ENCODE measurements at regions not wholly inside any gene's neighbourhood (a gene's known extent, or its start where the extent isn't known, plus 50 kb on each side); places are given as distances from the start of the nearest gene placed in this dataset.
A peak's percentile ranks its signal among the peaks of the same experiment; 100 is the strongest.

DNA sequence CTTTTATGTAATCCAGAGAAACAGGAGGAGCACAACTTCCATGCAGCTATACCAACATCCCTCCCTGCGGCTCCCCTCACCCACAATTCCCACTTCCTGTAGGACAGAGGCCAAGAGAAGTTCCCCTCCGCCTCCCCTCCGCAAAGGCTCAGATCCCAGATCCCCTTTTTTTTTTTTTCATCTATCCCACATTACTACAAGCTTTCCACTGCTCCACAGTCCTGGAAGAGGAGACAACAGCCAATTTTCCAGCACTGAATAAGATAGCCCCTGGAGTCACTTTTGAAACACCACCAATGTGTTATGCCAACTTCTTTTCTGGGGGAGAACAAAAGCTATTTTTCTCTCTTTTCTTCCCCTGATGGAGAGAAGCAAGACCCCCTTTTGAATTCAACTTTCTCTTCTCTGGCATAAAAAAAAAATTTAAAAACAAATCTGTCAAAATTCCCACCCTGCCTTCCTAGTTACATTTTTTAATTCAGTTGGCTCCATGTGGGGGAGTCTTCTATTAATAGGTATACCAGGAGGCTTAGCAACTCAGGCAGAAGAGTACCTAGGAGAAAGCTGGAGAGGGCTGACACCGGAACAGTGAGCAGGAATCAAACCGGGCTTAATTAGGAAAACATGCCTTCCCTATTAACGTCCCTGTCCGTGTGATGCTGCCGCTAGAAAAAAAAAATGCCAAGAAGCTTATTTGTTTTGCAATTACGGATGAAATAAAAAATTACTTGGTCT, 543.4 kb downstream of the BUD13 start:
- DNase-seq (ENCODE audit: low read depth in 2 of 3, low spot score in 2 of 3): no peak

- no peak for DNase-seq (ENCODE audit: low read depth in 2 of 3, low spot score in 2 of 3)
Measured at GRCh38 chr11:116226731-116227130, 546.1 kb downstream of the BUD13 start.

- no peak for DNase-seq (ENCODE audit: low read depth in 2 of 3, low spot score in 2 of 3)
Measured at GRCh38 chr11:116225784-116226585, 546.8 kb downstream of the BUD13 start.

GRCh38 chr11:116225236-116225635, 547.6 kb downstream of the BUD13 start:
- DNase-seq (ENCODE audit: low read depth in 2 of 3, low spot score in 2 of 3): no peak

DNA sequence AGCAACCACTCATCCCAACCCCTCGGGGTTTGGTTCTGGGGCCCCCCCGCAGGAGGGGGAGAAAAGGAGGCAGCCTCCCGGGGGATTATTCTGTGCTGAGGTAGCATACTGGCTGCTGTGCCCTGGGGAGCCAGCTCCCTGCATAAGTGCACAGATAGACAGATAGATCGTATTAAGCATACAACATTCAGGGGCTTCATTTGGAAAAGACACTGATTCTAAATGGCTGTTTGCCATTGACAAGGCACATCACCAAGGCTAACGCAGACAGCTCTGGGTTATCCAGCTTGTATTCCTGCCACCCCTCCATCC, 547.9 kb downstream of the BUD13 start:
- no peak for DNase-seq (ENCODE audit: low read depth in 2 of 3, low spot score in 2 of 3)

- peak in 1 of 3 experiments; percentile 28 for DNase-seq (ENCODE audit: low read depth in 2 of 3, low spot score in 2 of 3)
Measured at GRCh38 chr11:116224154-116224888, 548.5 kb downstream of the BUD13 start.

- DNase-seq (ENCODE audit: low read depth in 2 of 3, low spot score in 2 of 3): no peak
Measured at GRCh38 chr11:116221351-116221750, 551.4 kb downstream of the BUD13 start.

DNA sequence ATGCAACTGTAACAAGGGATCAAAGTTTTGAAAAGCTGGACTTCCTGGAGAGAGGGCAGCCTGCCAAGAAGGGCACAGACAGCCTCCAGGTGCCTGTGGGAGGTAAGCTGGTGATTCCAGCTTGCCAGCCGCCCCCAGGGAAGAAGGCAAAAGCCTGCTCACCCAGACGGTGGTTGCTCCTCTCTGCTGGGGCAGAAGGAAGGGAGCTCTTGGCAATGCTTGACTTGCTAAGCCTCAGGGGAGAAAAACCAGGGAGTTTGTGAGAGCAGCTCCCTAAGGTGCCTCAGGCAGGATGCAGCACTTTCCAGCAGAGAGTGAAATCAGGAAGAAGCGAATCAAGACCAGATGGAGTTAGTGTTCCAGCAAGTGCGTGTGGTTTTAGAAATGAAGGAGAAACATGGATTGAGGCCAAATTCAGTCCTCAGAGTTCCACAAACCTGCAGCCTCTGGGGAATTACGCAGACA, 553.6 kb downstream of the BUD13 start:
- DNase-seq (ENCODE audit: low read depth in 2 of 3, low spot score in 2 of 3): no peak

DNA sequence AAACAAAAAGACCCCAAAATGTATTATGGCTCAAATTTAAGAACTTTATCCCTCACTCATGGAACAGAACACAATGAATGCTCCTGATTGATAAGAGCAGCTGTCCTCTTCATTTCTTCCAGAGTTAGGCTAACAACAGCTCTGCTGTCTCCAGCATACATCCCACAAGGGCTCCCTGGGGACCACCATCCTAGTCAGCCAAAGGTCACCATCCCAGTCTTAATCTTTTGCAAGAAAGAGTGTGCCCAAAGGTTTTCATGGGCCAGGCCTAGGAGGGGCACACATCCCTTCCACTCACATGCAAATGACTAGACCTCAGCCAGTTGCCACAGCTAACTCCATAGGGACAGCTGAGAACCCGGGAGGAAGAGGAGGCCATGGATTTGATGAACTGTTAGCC, 555.3 kb downstream of the BUD13 start:
- DNase-seq (ENCODE audit: low read depth in 2 of 3, low spot score in 2 of 3): no peak

- no peak for DNase-seq (ENCODE audit: low read depth in 2 of 3, low spot score in 2 of 3)
Measured at GRCh38 chr11:116217006-116217405, 555.8 kb downstream of the BUD13 start.

DNA sequence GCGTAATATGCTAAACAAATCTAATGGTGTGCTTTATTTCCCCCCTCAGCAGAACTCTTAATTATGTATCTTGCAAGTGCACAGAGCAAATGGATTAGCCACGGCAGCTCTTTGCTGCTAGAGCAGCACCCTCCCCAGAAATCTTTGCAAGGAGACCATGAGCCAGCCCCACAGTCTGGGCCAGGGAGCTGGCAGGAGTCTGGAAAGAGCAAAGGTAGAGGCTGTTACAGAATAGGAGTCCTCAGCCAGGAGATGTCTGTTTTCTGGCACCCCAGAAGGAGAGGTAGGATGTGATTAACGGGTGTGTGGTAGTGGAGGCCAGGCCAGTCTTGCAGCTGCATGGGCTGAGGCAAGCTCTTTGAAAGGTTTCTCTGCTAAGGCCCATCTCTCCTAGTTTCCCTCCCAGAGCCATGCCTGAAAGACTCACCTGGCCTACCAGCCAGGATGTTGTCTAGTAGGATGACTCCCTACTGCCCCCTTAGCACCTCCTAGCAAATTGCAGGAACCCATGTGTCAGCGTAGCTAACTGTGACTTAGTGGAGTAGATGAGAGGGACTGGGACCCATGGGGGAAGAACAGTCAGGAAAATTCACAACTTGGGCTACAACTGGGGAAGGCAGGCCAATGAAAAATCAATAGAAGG, 557.2 kb downstream of the BUD13 start:
- DNase-seq (ENCODE audit: low read depth in 2 of 3, low spot score in 2 of 3): no peak

GRCh38 chr11:116211147-116211546, 561.6 kb downstream of the BUD13 start:
- DNase-seq (ENCODE audit: low read depth in 2 of 3, low spot score in 2 of 3): no peak

DNA sequence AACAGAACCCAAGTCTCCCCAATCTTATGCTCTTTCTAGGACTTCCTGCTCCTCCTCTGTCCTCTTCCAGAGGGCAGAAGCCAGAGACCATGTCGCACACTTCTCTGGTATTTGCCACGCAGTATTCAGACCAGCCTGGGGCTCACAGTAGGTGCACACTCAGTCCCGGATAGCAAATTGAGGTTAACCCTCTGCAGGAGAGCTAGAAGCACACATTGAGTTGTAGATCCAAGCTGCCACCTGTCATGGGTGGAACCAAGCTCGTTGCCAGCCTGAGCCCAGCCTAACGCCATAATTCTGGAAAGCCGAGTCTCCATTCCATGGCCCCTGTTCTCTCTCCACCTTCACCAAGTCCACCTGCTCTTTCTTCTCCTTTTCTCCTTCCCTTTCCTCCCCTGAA, 562.1 kb downstream of the BUD13 start:
- DNase-seq (ENCODE audit: low read depth in 2 of 3, low spot score in 2 of 3): no peak

DNA sequence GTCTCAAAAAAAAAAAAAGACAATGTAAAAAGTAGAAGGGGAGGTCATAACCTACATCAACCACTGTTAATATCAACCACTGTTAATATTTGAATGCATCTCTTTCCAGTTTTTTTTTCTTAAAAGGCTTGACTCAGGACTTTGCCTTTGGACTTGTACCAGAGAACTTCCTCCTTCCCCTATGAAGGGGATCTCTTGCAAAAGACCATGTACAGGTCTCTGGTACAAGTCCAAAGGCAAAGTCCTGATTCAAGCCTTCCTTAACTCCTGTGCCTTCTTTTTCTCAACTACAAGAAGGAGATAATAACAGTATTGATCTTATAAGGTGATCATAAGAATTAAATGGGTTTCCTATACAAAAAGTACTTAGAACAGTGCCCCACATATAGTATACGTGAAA, 563.5 kb downstream of the BUD13 start:
- DNase-seq (ENCODE audit: low read depth in 2 of 3, low spot score in 2 of 3): no peak

DNA sequence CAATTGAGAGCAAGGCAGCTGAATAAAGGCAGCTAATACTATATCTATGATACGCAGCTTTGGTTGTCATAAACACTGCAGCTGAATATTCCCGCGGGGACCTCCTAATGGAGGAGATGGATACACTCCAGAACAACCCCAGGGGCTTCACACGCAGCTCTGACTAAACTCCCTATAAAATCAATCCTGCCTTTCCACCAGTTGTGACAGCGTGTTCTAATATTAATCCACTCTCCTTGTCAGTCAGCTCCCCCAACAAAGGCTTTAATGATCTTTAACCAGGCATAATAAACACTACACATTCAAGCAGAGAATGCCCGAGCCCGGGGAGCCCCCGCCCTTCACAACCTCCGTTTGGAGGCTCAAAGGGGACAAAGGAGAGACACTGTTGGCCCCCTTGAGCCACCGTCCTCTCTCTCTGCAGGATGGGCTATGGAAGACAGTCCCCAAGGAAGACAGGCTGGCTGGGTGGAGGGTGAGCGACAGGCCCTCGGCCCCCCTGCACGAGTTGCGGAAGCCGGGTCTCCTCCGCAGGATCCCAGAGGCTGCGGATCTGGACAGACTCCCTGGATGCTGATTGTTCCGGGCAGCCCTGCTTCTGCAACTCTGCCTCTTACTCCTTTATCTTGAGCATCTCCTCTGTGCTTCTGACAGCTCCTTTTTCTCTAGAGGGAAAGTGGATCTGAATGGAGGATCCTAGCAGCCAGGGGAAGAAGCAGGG, 565.2 kb downstream of the BUD13 start:
- DNase-seq (ENCODE audit: low read depth in 2 of 3, low spot score in 2 of 3): no peak

DNA sequence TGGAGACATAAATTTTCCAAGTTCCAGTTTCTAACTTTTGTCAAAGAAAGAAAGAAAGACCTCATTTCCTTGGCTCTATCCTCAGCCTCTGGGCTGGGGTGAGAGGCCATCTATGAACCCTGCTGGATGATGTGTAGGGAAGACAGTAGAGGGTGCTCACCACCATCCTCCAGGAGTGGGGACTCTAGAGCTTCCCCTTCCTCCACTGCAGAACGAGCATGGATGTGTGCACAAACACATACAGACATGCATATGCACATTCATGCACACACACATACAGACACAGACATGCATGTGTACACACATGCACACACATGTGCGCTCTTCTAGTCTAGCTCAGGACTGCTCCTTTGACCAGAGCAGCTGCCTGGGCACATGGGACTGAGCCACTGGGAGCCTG, 565.8 kb downstream of the BUD13 start:
- no peak for DNase-seq (ENCODE audit: low read depth in 2 of 3, low spot score in 2 of 3)

GRCh38 chr11:116202922-116203321, 569.9 kb downstream of the BUD13 start:
- DNase-seq (ENCODE audit: low read depth in 2 of 3, low spot score in 2 of 3): no peak

DNA sequence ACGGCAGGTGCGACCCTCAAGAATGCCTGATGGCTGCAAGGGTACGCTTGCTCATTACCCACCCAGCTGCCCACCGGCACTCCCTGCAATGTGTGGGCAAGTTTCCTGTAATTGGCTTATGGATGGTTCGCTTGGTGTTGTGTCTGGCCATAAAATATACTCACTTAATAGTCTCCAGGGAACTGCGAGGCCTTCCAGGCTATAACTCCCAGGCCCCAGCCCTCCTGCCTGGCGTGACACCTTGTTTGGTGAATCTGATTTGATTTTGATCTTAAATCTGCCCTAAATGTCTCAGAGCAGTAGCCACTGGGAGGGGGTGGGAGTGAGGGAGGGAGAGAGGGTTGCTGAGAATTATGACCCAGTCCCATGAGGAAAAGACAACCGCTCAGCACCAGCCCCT, 572.2 kb downstream of the BUD13 start:
- DNase-seq (ENCODE audit: low read depth in 2 of 3, low spot score in 2 of 3): no peak

- DNase-seq (ENCODE audit: low read depth in 2 of 3, low spot score in 2 of 3): no peak
Measured at GRCh38 chr11:116199182-116199581, 573.6 kb downstream of the BUD13 start.

- no peak for DNase-seq (ENCODE audit: low read depth in 2 of 3, low spot score in 2 of 3)
Measured at GRCh38 chr11:116194156-116194904, 578.5 kb downstream of the BUD13 start.

All from activated CD8-positive, alpha-beta memory T cell treated with anti-CD3 and anti-CD28 coated beads for 48 hours (primary cell).